Heart left ventricle (tissue), 13 donors: ENCODE measurements at regions not wholly inside any gene's neighbourhood (a gene's known extent, or its start where the extent isn't known, plus 50 kb on each side); places are given as distances from the start of the nearest gene placed in this dataset.

Experiments
- POLR2A ChIP-seq, 2 donors: fragments of 450-650 bp; IDR thresholded peaks; one replicate each; pipeline ENCODE4 v1.6.1; 2017; ENCODE audit warnings: antibody characterized with exemption in 2 of 2, mild to moderate bottlenecking in 2 of 2, moderate library complexity in 2 of 2
- TF ChIP-seq, protein P1 (sequence below), 12 donors: fragments of 200-600 bp; sonication (generic) in 4 of 12; IDR thresholded peaks; one replicate each; pipeline versions ENCODE4 v1.5.0 to v1.8.0; 2018 to 2022; ENCODE audit warnings: antibody characterized with exemption in 12 of 12, mild to moderate bottlenecking in 5 of 12
- donor health status: ischemic (EF 13 %, LVEDD 7.1; RV severe dilation, severe dysfunction).
- donor health status: DM: no; HTN: yes; CAD: no.
- donor health status: DM: no; HTN: no; CAD: no.
- donor health status: ischemic (EF 25% LVEDD 6.9; RV normal size, moderate dysfunction).
- donor health status: ischemic (EF 25% LVEDD 5.7; RV mildly dilated, moderate dysfunction).
- donor health status: ischemic (EF 35%, LVEDD 5.7; RV mildly dilated, moderate dysfunction).
- donor health status: nonischemic (EF 11% LVEDD 7.7; RV severe dilation, severe dysfunction).
- donor health status: DM: yes; HTN: yes; CAD: no.
- donor health status: PGD.
- donor health status: ischemic (EF 29% LVEDD 5.4; RV normal size, mild dysfunction).
- donor health status: nonischemic (EF 23%, LVEDD 6.1; RV moderate dilation, normal function).

DNA sequence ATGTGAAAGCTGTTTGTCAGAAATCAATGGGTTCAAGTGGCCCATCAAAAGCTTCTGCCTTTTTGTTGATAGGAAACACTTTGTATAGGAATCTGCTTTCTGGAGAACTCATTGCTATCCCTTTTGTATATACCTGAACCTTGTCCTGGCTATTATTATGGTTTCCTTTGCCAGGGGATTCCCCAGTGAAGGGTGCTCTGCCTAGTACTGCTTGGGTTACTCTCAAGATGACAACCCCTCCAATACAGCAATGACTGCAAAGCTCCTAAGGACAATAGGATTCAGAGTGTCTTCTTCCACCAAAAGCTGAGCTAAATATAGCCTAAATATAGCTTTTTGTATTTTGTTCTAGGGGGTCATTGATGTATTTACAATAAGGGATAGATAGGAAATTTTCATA is 54.0 kb upstream of the PTPRK start:
- TF ChIP-seq, protein P1, sequence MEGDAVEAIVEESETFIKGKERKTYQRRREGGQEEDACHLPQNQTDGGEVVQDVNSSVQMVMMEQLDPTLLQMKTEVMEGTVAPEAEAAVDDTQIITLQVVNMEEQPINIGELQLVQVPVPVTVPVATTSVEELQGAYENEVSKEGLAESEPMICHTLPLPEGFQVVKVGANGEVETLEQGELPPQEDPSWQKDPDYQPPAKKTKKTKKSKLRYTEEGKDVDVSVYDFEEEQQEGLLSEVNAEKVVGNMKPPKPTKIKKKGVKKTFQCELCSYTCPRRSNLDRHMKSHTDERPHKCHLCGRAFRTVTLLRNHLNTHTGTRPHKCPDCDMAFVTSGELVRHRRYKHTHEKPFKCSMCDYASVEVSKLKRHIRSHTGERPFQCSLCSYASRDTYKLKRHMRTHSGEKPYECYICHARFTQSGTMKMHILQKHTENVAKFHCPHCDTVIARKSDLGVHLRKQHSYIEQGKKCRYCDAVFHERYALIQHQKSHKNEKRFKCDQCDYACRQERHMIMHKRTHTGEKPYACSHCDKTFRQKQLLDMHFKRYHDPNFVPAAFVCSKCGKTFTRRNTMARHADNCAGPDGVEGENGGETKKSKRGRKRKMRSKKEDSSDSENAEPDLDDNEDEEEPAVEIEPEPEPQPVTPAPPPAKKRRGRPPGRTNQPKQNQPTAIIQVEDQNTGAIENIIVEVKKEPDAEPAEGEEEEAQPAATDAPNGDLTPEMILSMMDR (IDR thresholded peaks at IDR 0.05) = no peak
- no peak for TF ChIP-seq POLR2A (IDR thresholded peaks at IDR 0.05)
